ENCODE measurements at regions not wholly inside any gene's neighbourhood (a gene's known extent, or its start where the extent isn't known, plus 50 kb on each side); places are given as distances from the start of the nearest gene placed in this dataset.

GRCh38 chr10:21015851-21016250 lies 118.7 kb upstream of the NEBL start:
- ChIA-PET POLR2A (no interaction called here), CTCF (no interaction called here)

GRCh38 chr10:21014141-21014540 lies 117.0 kb upstream of the NEBL start:
- POLR2A ChIA-PET = no interaction called here

GRCh38 chr10:21011433-21012018 lies 114.4 kb upstream of the NEBL start:
- ChIA-PET POLR2A (no interaction called here), CTCF (no interaction called here)

More at GRCh38 chr10:21014141-21014540, 117.0 kb upstream of the NEBL start:
- CTCF ChIA-PET = no interaction called here

GRCh38 chr10:21010615-21011014 lies 113.5 kb upstream of the NEBL start:
- ChIA-PET CTCF (no interaction called here), POLR2A (no interaction called here)

GRCh38 chr10:21003240-21003822 lies 106.2 kb upstream of the NEBL start:
- ChIA-PET POLR2A (no interaction called here), CTCF (no interaction called here)

GRCh38 chr10:21002091-21002878 lies 105.2 kb upstream of the NEBL start:
- ChIA-PET CTCF (no interaction called here), POLR2A (no interaction called here)

GRCh38 chr10:20999699-21000098 lies 102.6 kb upstream of the NEBL start:
- ChIA-PET POLR2A (no interaction called here), CTCF (no interaction called here)

- POLR2A ChIA-PET = no interaction called here
- CTCF ChIA-PET = no interaction called here
These were observed 100.9 kb upstream of the NEBL start for GRCh38 chr10:20998036-20998435.

GRCh38 chr10:20995123-20995987 lies 98.2 kb upstream of the NEBL start:
- POLR2A ChIA-PET = no interaction called here
- CTCF ChIA-PET = no interaction called here

GRCh38 chr10:20993830-20994527 lies 96.9 kb upstream of the NEBL start:
- ChIA-PET CTCF (no interaction called here), POLR2A (no interaction called here)

- CTCF ChIA-PET = interaction anchor here (0.6 kb wide), 1 partner anchor 211 kb away, joined by 3 read pairs; no protein-coding TSS in a partner anchor
These were observed 96.3 kb upstream of the NEBL start for GRCh38 chr10:20993389-20993788.

GRCh38 chr10:20991526-20991925 lies 94.4 kb upstream of the NEBL start:
- CTCF ChIA-PET = no interaction called here
- POLR2A ChIA-PET = no interaction called here

More at GRCh38 chr10:20993389-20993788, 96.3 kb upstream of the NEBL start:
- POLR2A ChIA-PET = no interaction called here

GRCh38 chr10:20990604-20991003 lies 93.5 kb upstream of the NEBL start:
- POLR2A ChIA-PET = no interaction called here
- CTCF ChIA-PET = no interaction called here

- POLR2A ChIA-PET = no interaction called here
These were observed 91.4 kb upstream of the NEBL start for GRCh38 chr10:20988357-20988983.

GRCh38 chr10:20986049-20986448 lies 88.9 kb upstream of the NEBL start:
- CTCF ChIA-PET = no interaction called here

More at GRCh38 chr10:20988357-20988983, 91.4 kb upstream of the NEBL start:
- CTCF ChIA-PET = no interaction called here

GRCh38 chr10:20984662-20985061 lies 87.6 kb upstream of the NEBL start:
- ChIA-PET CTCF (no interaction called here), POLR2A (no interaction called here)

More at GRCh38 chr10:20986049-20986448, 88.9 kb upstream of the NEBL start:
- POLR2A ChIA-PET = no interaction called here

- ChIA-PET POLR2A (no interaction called here), CTCF (no interaction called here)
These were observed 84.4 kb upstream of the NEBL start for GRCh38 chr10:20981419-20981953.

- ChIA-PET POLR2A (no interaction called here), CTCF (no interaction called here)
These were observed 81.5 kb upstream of the NEBL start for GRCh38 chr10:20978617-20979016.

- CTCF ChIA-PET = no interaction called here
These were observed 80.2 kb upstream of the NEBL start for GRCh38 chr10:20977300-20977699.

More at GRCh38 chr10:20977300-20977699, 80.2 kb upstream of the NEBL start:
- POLR2A ChIA-PET = no interaction called here
